NAMALWA (cell line): ENCODE measurements at regions not wholly inside any gene's neighbourhood (a gene's known extent, or its start where the extent isn't known, plus 50 kb on each side); places are given as distances from the start of the nearest gene placed in this dataset.
"Not testable (repeated sequence)": the region's sequence is repeated elsewhere in the genome, so short reads cannot be mapped to it uniquely, and the experiment has no call there.

Source experiments
- DNase-seq: peaks from one replicate; pipeline ENCODE4 v3.0.0-alpha.2; 2015; ENCODE audit warnings: low spot score

DNA sequence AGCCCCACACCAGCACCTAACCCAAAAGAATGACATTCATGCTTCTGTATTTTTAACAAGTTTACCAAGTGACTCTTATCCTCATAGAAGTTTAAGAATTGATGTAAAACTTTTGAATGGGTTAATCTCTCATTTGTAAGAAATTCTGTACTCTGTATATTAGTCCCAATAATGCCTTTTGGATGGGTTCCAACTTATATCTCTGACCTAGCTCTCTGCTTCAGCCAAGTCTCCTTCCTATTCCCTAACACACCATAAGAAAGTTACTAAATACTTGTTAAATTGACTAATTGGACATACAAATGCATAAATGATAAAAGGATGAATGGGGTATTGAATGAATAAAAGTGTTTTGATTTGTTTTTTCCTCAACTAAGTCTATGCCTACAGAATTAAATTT is 557.3 kb downstream of the TMTC2 start:
- no peak for DNase-seq

DNA sequence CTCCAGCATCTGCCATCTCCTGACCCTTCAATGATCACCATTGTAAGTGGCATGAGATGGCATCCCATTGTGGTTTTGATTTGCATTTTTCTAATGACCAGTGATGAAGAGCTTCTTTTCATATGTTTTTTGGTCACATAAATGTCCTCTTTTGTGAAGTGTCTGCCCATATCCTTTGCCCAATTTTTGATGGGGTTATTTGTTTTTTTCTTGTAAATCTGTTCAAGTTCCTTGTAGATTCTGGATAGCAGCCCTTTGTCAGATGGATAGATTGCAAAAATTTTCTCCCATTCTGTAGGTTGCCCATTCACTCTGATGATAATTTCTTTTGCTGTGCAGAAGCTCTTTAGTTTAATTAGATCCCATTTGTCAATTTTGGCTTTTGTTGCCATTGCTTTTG is 547.3 kb downstream of the TMTC2 start:
- DNase-seq = not testable (repeated sequence)

DNA sequence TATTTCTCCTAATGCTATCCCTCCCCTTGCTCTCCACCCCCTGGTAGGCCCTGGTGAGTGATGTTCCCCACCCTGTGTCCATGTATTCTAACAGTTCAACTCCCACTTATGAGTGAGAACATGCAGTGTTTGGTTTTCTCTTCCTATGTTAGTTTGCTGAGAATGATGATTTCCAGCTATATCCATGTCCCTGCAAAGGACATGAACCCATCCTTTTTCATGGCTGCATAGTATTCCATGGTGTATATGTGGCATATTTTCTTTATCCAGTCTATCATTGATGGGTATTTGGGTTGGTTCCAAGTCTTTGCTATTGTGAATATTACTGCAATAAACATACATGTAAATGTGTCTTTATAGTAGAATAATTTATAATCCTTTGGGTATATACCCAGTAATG is 540.3 kb downstream of the TMTC2 start:
- not testable (repeated sequence) for DNase-seq

DNA sequence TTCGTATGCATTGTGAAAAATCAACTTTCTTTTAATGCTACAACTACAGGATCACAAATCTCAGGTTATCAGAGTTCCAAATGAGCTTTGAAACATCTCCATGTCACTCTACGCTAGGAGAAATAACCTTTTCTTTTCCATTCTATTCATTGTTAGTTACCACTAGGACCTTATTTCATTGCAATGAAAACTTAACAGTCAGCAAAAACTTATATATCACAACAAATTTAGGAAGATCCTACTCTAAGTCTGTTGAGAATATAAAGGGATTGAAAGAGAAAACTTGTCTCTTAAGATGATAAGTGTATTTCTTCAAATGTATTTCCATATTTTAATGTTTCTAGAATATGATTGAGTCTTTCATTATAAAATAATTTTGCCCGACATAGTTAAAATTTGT is 539.1 kb downstream of the TMTC2 start:
- no peak for DNase-seq

DNA sequence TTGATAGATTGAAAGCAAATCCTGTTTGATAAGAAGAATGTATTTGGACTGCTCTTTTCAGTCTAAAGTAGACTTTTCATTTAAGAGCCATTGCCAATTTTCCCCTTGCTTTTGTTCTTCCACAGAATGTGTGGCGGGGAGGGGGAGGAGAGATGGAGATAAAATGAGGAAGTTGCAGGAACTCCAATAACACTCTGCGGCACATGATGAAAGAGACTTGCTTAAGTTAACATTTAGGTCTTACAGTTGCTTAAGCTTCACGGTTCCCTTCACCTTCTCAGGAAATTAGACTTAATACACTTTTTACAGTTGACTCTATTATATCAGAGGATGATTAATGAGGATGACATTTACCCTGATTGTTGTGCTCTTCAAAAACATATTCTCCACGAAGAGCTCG is 537.3 kb downstream of the TMTC2 start:
- DNase-seq = no peak

DNA sequence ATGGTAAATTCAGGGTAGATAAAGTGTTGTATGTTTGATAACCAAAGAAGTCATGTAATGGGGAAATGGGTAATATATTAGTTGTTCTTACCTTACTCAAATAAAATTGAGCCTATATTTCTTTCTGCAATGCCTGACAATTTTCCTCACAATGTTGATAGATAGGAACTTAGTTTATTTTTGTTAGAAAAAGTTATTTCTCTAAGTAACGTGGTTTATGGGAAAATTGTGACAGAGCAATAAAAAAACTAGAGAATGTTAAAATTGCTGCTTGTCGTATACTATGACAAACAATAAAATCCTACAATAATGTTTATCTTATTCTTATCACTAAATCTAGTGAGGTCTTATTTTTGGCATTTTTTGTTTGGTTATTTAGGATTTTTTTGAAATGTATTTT is 534.1 kb downstream of the TMTC2 start:
- DNase-seq = no peak

DNA sequence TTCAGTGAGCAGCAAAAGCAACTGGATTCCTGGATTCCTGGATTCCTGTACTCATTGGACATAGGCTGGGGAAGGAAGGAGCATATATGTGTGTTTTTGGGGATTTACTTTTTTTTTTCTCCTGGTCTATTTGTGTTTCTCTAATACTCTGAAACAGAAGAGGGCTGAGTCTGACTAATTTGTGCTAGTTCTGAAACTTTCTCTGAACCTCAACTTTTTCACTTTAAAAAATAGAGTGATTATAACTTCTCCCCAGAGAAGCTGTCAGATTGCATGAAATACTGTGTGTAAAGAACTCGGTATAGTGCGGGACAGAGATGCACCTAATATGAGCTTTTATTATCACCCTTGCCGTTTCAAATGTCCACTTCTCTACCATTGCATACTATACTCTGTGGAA is 529.5 kb downstream of the TMTC2 start:
- no peak for DNase-seq

DNA sequence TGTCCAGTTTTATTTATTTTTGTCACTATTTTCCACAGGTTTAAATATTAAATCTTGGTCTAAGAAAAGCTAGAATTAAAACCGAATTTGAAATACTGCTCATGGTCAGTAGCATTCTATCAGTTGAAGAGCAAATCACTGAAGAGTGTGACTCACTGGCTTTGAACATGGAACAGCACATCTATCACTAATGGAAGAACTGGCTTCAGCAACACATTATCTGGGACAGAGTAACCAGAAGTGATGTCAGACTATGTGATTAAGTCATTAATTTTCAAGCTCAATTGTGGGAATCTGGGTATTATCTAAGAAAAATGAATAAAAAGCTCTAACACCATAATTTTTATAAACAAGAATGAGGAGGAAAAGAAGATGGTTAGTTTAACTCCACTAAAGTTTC is 527.5 kb downstream of the TMTC2 start:
- no peak for DNase-seq

DNA sequence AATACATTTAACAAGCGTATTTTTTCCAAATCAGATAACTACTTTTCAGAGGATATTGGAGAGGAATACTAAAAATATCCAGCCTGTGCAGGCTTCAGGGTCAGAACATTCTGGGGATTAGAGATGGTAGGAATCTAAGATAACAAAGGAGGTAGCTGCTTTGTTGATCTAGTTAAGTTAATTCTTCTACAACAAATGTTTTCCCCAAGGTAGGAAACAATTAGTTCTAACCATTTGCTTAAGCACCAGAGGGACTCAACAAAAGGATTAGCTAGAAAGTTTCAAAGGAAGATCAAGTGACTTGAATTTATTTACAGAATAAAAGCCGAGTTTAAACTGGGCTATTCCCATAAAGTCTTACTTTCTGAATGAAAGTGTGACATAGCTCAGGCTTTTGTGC is 524.2 kb downstream of the TMTC2 start:
- no peak for DNase-seq

DNA sequence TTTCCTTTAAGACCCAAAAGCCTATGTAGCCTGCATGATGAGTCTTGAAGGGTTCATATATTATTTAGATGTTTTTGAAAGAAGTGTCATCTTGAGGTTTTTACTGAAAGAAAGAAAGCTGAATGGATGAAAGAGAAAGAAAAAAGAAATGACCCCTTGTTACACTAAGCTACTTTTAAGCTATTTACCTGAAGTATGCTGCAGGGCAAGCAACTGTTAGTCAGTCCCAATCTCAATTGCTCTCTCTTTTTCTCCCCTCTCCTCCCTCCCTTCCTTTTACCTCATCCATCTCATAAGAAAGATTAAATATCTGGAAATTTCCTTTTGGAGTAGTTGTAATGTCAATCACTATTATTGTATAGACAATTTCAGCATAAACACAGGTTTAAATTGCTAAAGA is 512.4 kb downstream of the TMTC2 start:
- DNase-seq = no peak

DNA sequence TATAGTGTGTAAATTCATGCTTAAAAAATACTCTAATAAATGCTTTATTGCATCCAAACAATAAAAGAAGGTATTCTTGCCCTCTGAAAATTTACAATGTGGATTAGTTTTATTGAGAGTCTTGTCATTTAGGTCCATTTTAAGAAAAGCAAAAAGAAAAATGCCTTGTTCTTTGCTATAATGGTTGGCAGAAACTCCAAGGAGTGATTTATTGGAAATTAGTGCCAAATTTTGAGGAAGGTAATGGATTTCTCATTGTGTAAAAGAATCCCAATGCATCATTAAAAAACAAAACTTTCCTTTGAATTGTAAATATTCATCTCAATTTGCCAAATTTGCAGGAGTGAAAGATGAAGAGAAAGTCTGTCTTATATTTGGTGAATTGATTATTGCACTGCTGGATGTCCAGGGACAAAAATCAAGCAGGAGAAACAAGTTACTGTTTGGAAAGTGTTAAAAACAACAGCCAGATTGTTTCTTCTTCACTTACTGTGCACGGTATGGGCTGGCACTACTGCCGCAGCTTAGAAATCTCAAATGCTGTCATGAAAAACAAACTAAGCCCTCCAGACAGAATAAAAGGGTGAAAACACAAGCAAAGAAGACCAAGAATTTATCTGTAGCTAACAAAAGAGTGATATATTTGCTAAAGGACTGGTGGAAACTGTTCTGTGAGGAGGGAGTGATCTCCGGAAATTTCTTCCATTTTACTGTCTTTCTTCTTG is 511.7 kb downstream of the TMTC2 start:
- DNase-seq = no peak

DNA sequence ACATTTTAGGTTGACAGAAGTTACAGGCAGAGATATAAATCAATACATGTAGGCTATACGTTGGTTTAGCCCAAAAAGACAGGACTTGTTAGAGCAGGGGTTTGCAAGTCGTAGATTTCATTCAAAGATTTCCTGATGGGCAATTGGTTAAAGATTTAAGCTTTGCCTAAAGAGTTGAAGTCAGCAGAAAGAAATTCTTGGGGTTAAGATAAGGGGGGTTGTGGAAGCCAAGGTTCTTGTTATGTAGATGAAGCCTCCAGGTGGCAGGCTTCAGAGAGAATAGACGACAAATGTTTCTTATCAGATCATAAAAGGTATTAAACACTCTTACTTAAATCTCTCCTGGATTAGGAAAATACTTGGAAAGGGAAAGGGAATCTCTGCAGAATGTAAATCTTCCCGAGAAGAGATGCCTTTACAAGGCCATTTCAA is 510.8 kb downstream of the TMTC2 start:
- DNase-seq = no peak

DNA sequence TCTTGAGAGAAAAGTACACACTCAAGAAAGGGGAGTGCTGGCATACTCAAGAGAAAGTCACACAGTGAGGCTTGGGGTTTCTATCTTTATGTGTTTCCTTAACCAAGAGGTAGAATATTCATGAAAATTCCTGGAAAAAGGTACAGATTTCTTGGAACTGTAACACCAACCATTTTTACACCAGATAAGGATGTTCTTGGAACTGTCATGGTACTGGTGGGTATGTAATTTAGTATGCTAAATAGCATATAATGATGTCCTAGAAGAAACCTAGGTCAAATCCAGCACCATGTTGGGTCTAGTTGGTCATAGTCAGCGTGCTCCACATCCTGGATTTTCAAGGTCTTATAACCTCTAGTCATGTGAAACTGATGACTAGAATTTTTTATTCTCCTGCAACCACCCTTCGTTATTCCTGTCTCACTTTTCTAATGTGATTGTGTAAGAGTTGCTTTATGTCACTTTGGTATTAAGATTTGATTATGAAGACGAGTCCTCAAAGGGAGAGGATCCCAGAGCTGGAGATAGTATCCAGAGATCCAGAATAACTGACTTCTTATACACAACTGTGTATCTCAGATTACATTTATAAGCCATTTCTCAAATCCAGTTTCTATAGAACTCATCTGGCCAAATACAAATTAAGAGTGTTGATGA is 510.1 kb downstream of the TMTC2 start:
- no peak for DNase-seq

DNA sequence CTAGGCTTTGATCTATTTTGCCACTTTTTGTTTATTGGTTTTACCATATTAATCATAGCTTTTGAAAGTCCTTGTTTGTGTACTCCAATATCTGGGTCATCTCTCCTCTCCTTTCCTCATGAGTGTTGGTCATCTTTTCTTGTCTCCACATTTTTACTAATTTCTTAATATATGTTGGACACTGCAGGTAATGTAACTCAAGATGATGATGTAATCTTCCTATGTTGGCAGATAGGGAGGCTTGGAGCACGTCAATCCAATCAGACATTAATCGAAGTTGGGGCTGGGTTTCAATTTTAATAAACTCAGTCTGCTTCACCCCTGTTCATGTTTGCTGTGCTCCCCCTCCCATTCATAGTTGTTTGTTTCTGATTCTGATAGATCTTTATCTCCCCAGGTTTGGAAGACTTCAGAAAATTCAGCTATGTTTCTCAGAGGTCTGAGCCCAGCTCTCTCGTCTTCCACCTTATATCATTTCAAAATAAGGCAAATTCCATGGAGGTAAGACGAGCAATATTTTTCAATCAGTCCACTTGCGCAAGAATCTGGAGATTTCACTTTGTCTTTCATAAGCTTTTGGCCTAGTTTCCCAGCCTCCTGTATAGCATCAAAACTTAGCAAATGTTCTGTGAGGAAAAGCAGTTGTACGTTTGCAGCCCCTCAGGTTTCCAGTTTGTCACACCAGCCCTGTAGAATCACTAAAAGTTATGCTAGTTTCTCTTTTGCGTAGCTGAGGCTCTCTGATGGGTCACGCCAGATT is 504.1 kb downstream of the TMTC2 start:
- DNase-seq = no peak

DNA sequence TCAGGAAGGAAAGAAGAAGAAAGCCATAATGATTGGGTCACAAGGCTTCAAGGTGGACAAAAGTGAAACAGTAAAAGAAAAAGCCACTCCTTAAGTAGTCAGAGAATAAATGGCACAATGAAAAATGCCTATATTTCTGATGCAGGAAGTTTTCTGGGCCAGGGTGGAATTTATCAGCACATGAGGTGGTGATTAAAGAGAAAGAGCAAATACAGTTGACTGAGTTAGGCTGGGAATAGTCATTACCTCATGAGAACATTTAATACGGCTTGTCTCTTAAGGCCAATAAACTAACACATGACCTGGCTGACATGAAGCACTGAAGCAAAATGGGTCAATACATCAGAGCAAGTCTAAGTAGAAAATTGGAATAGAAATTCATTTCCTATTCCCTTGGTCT is 499.7 kb downstream of the TMTC2 start:
- no peak for DNase-seq

DNA sequence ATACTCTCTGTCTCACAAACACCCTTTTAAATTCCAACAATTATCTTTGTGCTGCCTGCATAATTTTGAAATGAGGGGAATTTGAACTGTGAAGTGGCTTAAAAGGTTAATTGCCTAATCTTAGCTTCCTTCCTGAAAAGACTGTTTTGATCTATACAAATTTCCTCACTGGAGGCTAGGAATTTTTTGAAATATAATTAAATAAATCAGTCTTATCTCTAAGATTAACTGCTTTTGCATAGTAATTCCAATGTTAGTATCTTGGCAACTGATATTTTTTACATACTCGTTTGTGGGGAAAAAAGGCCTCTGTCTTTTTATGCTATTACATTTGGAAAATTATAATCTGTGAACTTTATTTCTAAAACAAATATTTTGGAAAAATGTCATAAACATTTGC is 498.5 kb downstream of the TMTC2 start:
- DNase-seq = no peak
